Cardiac muscle cell (in vitro differentiated cells and primary cell): ENCODE measurements at regions not wholly inside any gene's neighbourhood (a gene's known extent, or its start where the extent isn't known, plus 50 kb on each side); places are given as distances from the start of the nearest gene placed in this dataset.

ENCODE experiments used
- DNase-seq, 2 donors: peaks; one replicate each; pipeline versions ENCODE4 v3.0.0 to v3.0.0-alpha.2; 2010 to 2017; ENCODE audit warnings: low read depth in 1 of 2, low spot score in 1 of 2
- H3K27ac ChIP-seq: fragments of 200-600 bp; sonication (generic); 2 replicates; pipeline ENCODE4 v1.5.1; 2016
- H3K27me3 ChIP-seq: fragments of 200-600 bp; sonication (generic); 2 replicates; pipeline ENCODE4 v1.6.0; 2016; ENCODE audit warnings: control low read depth
- H3K36me3 ChIP-seq: fragments of 200-600 bp; sonication (generic); 2 replicates; pipeline ENCODE4 v1.5.1; 2016; ENCODE audit warnings: control low read depth
- H3K4me1 ChIP-seq: fragments of 200-600 bp; sonication (generic); 2 replicates; pipeline ENCODE4 v1.8.1; 2017; ENCODE audit warnings: low read depth, mild to moderate bottlenecking, mixed run types
- H3K4me3 ChIP-seq: fragments of 200-600 bp; sonication (generic); 2 replicates; pipeline ENCODE4 v1.5.1; 2016; ENCODE audit warnings: mild to moderate bottlenecking
- H3K9me3 ChIP-seq: fragments of 200-600 bp; sonication (generic); 2 replicates; pipeline ENCODE4 v1.5.1; 2017; ENCODE audit warnings: low read depth, mild to moderate bottlenecking, control low read depth
- CTCF ChIP-seq: IDR thresholded peaks from 2 replicates; pipeline ENCODE4 v1.5.1; 2012; ENCODE audit warnings: low read depth, mild to moderate bottlenecking, low read length

DNA sequence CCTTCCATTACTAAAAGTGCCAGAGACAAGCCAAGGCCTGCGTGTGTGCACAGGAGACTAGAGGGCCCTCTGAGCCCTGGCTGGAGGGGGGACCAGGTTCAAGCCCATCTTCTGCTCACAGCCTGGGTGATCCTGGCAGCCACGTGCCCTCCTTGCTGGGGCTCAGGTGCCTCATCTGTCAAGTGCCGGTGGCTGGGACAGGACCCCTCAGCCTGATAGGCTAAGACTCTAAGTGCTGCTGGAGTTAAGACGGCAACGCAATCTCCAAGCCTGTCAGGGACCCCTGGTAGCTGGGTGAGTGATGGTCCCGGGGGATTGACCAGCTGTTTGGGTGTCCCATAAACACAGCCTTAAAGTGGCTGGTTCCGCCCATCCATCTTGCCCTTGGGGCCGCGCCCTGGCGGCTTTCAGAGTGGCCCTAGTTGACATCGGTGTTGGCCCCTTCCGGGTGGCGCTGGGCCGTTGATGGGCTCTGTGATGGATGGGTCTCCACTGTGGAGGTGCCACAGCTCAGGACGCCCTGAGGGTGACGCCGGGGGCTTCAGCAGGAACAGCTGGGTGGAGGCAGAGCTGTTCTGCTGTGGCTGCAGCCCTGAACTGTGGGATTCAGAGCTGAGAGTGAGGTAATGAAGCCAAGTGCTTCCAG is 136.2 kb downstream of the BARX1 start:
- no peak for DNase-seq
- no peak for TF ChIP-seq CTCF

GRCh38 chr9:93818237-93818636 is 136.9 kb downstream of the BARX1 start:
- Histone ChIP-seq H3K27ac (no peak overlapping the region), H3K27me3 (peaks cover 60% of the 10 kb centered on the region), H3K9me3 (no peaks in the 10 kb centered on the region), H3K36me3 (no peaks in the 10 kb centered on the region), H3K4me3 (no peak overlapping the region), H3K4me1 (no peaks in the 10 kb centered on the region)
- TF ChIP-seq CTCF = no peak
- no peak for DNase-seq

More for the DNA sequence above, 136.2 kb downstream of the BARX1 start:
- Histone ChIP-seq H3K4me1 (no peaks in the 10 kb centered on the region), H3K27me3 (peaks cover 64% of the 10 kb centered on the region), H3K4me3 (no peak overlapping the region), H3K27ac (no peak overlapping the region), H3K36me3 (no peaks in the 10 kb centered on the region), H3K9me3 (no peaks in the 10 kb centered on the region)

- Histone ChIP-seq H3K27ac (no peak overlapping the region), H3K9me3 (no peaks in the 10 kb centered on the region), H3K36me3 (no peaks in the 10 kb centered on the region), H3K27me3 (peaks cover 59% of the 10 kb centered on the region), H3K4me1 (no peaks in the 10 kb centered on the region), H3K4me3 (no peak overlapping the region)
- DNase-seq = no peak
- TF ChIP-seq CTCF = no peak
Observed at GRCh38 chr9:93815677-93816076, 139.5 kb downstream of the BARX1 start.

GRCh38 chr9:93815135-93815534 is 140.0 kb downstream of the BARX1 start:
- Histone ChIP-seq H3K36me3 (no peaks in the 10 kb centered on the region), H3K27me3 (peaks cover 59% of the 10 kb centered on the region), H3K27ac (no peak overlapping the region), H3K4me1 (no peaks in the 10 kb centered on the region), H3K9me3 (no peaks in the 10 kb centered on the region), H3K4me3 (no peak overlapping the region)
- no peak for TF ChIP-seq CTCF
- DNase-seq = no peak

- Histone ChIP-seq H3K27me3 (peaks cover 53% of the 10 kb centered on the region), H3K27ac (no peak overlapping the region), H3K9me3 (no peaks in the 10 kb centered on the region), H3K4me1 (no peaks in the 10 kb centered on the region), H3K4me3 (no peak overlapping the region), H3K36me3 (no peaks in the 10 kb centered on the region)
- TF ChIP-seq CTCF = no peak
- DNase-seq = no peak
Observed at GRCh38 chr9:93814077-93814956, 140.8 kb downstream of the BARX1 start.
